CD14-positive monocyte (primary cell): ENCODE measurements at regions not wholly inside any gene's neighbourhood (a gene's known extent, or its start where the extent isn't known, plus 50 kb on each side); places are given as distances from the start of the nearest gene placed in this dataset.

Experiments
- DNase-seq, 3 donors: peaks; one replicate each; pipeline ENCODE4 v3.0.0-alpha.2; 2011 to 2022
- H2AFZ ChIP-seq: 2 replicates; pipeline ENCODE4 v1.6.0; 2012; ENCODE audit warnings: mild to moderate bottlenecking, low read depth, low read length, inconsistent platforms; ENCODE audit not compliant: insufficient read depth, poor library complexity, severe bottlenecking
- H3K27ac ChIP-seq, 2 donors: 1 replicate in 1 of 2; 2 replicates in 1 of 2; pipeline ENCODE4 v1.5.1; 2012 to 2013; ENCODE audit warnings: low read length in 2 of 2, control low read depth in 1 of 2, inconsistent platforms in 1 of 2, low read depth in 1 of 2, mild to moderate bottlenecking in 1 of 2
- H3K27me3 ChIP-seq, 2 donors: one replicate each; pipeline versions ENCODE4 v1.6.0 to v1.6.1; 2011 to 2013; ENCODE audit warnings: low read length in 2 of 2; ENCODE audit not compliant: control insufficient read depth in 2 of 2, insufficient read depth in 2 of 2
- H3K36me3 ChIP-seq, 2 donors: replicated peaks in 1 of 2; 1 replicate in 1 of 2; 2 replicates in 1 of 2; pipeline versions ENCODE4 v1.5.1 to v1.6.1; 2012 to 2013; ENCODE audit warnings: low read length in 2 of 2, control low read depth in 1 of 2, inconsistent platforms in 1 of 2, mild to moderate bottlenecking in 1 of 2; ENCODE audit not compliant: insufficient read depth in 2 of 2, control insufficient read depth in 1 of 2
- H3K4me1 ChIP-seq, 2 donors: 1 replicate in 1 of 2; 2 replicates in 1 of 2; pipeline versions ENCODE4 v1.5.1 to v1.6.1; 2012 to 2013; ENCODE audit warnings: low read length in 2 of 2, control low read depth in 1 of 2, inconsistent platforms in 1 of 2, mild to moderate bottlenecking in 1 of 2, moderate library complexity in 1 of 2; ENCODE audit not compliant: insufficient read depth in 2 of 2, control insufficient read depth in 1 of 2
- H3K4me2 ChIP-seq: replicated peaks from 2 replicates; pipeline ENCODE3; 2012; ENCODE audit warnings: low read length, moderate library complexity, mild to moderate bottlenecking; ENCODE audit not compliant: poor library complexity, severe bottlenecking; ENCODE audit errors: extremely low read depth
- H3K4me3 ChIP-seq, 3 experiments: fragments of 200-600 bp in 1 of 3; sonication (generic) in 1 of 3; replicated peaks in 1 of 3; 1 replicate in 2 of 3; 2 replicates in 1 of 3; pipeline ENCODE4 v1.5.1; 2011 to 2013; ENCODE audit warnings: low read length in 3 of 3, mild to moderate bottlenecking in 3 of 3, control low read depth in 2 of 3, low read depth in 2 of 3, inconsistent platforms in 1 of 3, moderate library complexity in 1 of 3
- H3K79me2 ChIP-seq: 2 replicates; pipeline ENCODE4 v1.6.0; 2012; ENCODE audit warnings: mild to moderate bottlenecking, control low read depth, inconsistent platforms, low read length, moderate library complexity; ENCODE audit not compliant: insufficient read depth
- H3K9ac ChIP-seq: 2 replicates; pipeline ENCODE4 v1.6.0; 2017; ENCODE audit warnings: low read length, mild to moderate bottlenecking; ENCODE audit not compliant: insufficient read depth, poor library complexity, severe bottlenecking
- H3K9me3 ChIP-seq, 2 donors: replicated peaks in 1 of 2; 1 replicate in 1 of 2; 2 replicates in 1 of 2; pipeline versions ENCODE4 v1.5.1 to v1.6.1; 2012 to 2013; ENCODE audit warnings: low read length in 2 of 2, control low read depth in 1 of 2; ENCODE audit not compliant: control insufficient read depth in 1 of 2, insufficient read depth in 1 of 2
- H4K20me1 ChIP-seq: 2 replicates; pipeline ENCODE4 v1.6.0; 2012; ENCODE audit warnings: mild to moderate bottlenecking, low read length, control low read depth, moderate library complexity; ENCODE audit not compliant: insufficient read depth
- H3K27ac Mint-ChIP-seq, 7 donors: one replicate each; pipeline ENCODE4 v1.8.0; 2020; ENCODE audit warnings: mild to moderate bottlenecking in 7 of 7, mixed read lengths in 7 of 7, moderate library complexity in 6 of 7, inconsistent platforms in 2 of 7
- H3K27me3 Mint-ChIP-seq, 3 donors: one replicate each; pipeline ENCODE4 v1.8.0; 2021 to 2022; ENCODE audit warnings: low read depth in 3 of 3, mild to moderate bottlenecking in 3 of 3, mixed read lengths in 3 of 3, moderate library complexity in 3 of 3, inconsistent platforms in 1 of 3
- H3K36me3 Mint-ChIP-seq, 2 donors: one replicate each; pipeline ENCODE4 v1.8.0; 2020; ENCODE audit warnings: mixed read lengths in 2 of 2, inconsistent platforms in 1 of 2, mild to moderate bottlenecking in 1 of 2
- H3K4me1 Mint-ChIP-seq: one replicate; pipeline ENCODE4 v1.8.0; 2020; ENCODE audit warnings: mild to moderate bottlenecking, mixed read lengths
- H3K4me3 Mint-ChIP-seq, 2 donors: one replicate each; pipeline ENCODE4 v1.8.0; 2020; ENCODE audit warnings: mild to moderate bottlenecking in 2 of 2, mixed read lengths in 2 of 2, moderate library complexity in 1 of 2
- H3K9me3 Mint-ChIP-seq, 7 donors: one replicate each; pipeline ENCODE4 v1.8.0; 2020 to 2022; ENCODE audit warnings: mixed read lengths in 7 of 7, mild to moderate bottlenecking in 6 of 7, moderate library complexity in 6 of 7, inconsistent platforms in 2 of 7
- CTCF ChIP-seq: fragments of 200-600 bp; IDR thresholded peaks from one replicate; pipeline ENCODE4 v1.8.0; 2022; ENCODE audit warnings: antibody characterized with exemption, mild to moderate bottlenecking
- WGBS: methylation state at CpG from one replicate; pipeline ENCODE4 v1.1.5; 2013; ENCODE audit warnings: missing lambda C conversion rate; ENCODE audit not compliant: insufficient coverage; 5-methylcytosine and 5-hydroxymethylcytosine counted together
- intact Hi-C, 2 donors: fragments of 100-400 bp; cut with micrococcal nuclease; formaldehyde crosslinking; loops; one replicate each; pipeline versions ENCODE4 v1.15.0 to v1.15.1; 2023

GRCh38 chr7:135856356-135857144 lies 107.9 kb upstream of the FAM180A start:
- Mint-ChIP-seq H3K4me3 (no peak overlapping the region), H3K27ac (no peak overlapping the region), H3K27me3 (peaks cover 0 to 4% (median 3%) of the 10 kb centered on the region in 3 donors), H3K4me1 (no peaks in the 10 kb centered on the region), H3K9me3 (peaks cover 2 to 30% (median 13%) of the 10 kb centered on the region in 7 donors), H3K36me3 (no peaks in the 10 kb centered on the region)
- H3K4me1 ChIP-seq = no peaks in the 10 kb centered on the region
- intact Hi-C loops = no loop called here
- no peaks in the 10 kb centered on the region for H3K36me3 ChIP-seq
- no peaks in the 10 kb centered on the region for H3K27me3 ChIP-seq
- H3K4me3 ChIP-seq = no peak overlapping the region
- H2AFZ ChIP-seq = no peak overlapping the region
- H3K4me2 ChIP-seq = no peak overlapping the region
- no peak for TF ChIP-seq CTCF
- no peak overlapping the region for H3K9ac ChIP-seq
- no peaks in the 10 kb centered on the region for H4K20me1 ChIP-seq
- H3K79me2 ChIP-seq = no peaks in the 10 kb centered on the region
- no peak for DNase-seq
- no peak overlapping the region for H3K27ac ChIP-seq
- peaks cover 0 to 32% of the 10 kb centered on the region in 2 donors for H3K9me3 ChIP-seq
- WGBS = no CpG with 5 or more reads among the region's 6 CpGs

- Histone ChIP-seq H2AFZ (no peak overlapping the region), H3K9me3 (peaks cover 0 to 28% of the 10 kb centered on the region in 2 donors), H3K27me3 (no peaks in the 10 kb centered on the region), H3K36me3 (no peaks in the 10 kb centered on the region), H3K4me1 (no peaks in the 10 kb centered on the region), H4K20me1 (no peaks in the 10 kb centered on the region), H3K4me3 (no peak overlapping the region), H3K4me2 (no peak overlapping the region), H3K79me2 (no peaks in the 10 kb centered on the region), H3K27ac (no peak overlapping the region), H3K9ac (no peak overlapping the region)
- H3K27ac Mint-ChIP-seq = no peak overlapping the region
- peaks cover 2 to 27% (median 12%) of the 10 kb centered on the region in 7 donors for H3K9me3 Mint-ChIP-seq
- H3K27me3 Mint-ChIP-seq = peaks cover 0 to 4% (median 3%) of the 10 kb centered on the region in 3 donors
- intact Hi-C loops = no loop called here
- no peak for DNase-seq
- H3K36me3 Mint-ChIP-seq = no peaks in the 10 kb centered on the region
- no peak for TF ChIP-seq CTCF
- H3K4me1 Mint-ChIP-seq = no peaks in the 10 kb centered on the region
- no peak overlapping the region for H3K4me3 Mint-ChIP-seq
- WGBS = 21% methylated on average over 2 of the region's 3 CpGs
Measured at GRCh38 chr7:135855846-135856245, 107.2 kb upstream of the FAM180A start.
